KG1 (cell line): ENCODE measurements at regions not wholly inside any gene's neighbourhood (a gene's known extent, or its start where the extent isn't known, plus 50 kb on each side); places are given as distances from the start of the nearest gene placed in this dataset.
"Not testable (repeated sequence)": the region's sequence is repeated elsewhere in the genome, so short reads cannot be mapped to it uniquely, and the experiment has no call there.

ENCODE experiments used
- DNase-seq: peaks from one replicate; lab custom pipeline; 2025; lab: John Stamatoyannopoulos, UW

DNA sequence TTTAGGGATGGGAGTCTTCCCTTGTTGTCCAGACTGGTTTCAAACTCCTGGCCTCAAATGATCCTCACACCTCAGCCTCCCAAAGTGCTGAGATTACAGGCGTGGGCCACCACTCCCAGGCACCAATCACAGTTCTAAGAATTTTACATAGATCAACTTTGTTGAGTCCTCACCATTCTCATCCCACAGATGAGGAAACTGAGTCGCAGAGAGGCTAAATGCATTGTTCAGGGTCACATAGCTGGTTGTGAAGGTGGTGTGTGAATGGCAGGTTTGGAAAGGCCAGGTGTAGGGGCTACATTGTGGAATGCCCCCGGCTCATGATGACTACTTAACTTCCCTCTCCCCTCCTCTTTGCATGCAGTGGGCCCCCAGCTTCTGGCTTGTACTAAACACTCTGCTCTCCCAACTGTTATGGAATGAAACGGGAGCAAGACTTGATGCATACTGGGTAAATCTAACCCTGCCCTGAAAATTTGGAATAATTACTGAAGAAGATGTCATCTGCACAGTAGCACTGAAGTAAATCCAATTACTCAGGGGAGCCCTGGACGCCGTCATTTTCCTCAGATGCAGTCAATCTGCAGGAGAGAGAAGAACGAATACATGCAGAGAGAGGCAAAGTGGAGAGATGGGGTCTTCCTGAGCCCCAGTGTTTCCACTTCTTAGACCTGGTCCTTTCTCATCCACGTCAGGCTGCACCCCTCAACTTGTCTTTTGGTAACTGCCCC, 102.3 kb upstream of the ZNF217 start:
- no peak for DNase-seq

DNA sequence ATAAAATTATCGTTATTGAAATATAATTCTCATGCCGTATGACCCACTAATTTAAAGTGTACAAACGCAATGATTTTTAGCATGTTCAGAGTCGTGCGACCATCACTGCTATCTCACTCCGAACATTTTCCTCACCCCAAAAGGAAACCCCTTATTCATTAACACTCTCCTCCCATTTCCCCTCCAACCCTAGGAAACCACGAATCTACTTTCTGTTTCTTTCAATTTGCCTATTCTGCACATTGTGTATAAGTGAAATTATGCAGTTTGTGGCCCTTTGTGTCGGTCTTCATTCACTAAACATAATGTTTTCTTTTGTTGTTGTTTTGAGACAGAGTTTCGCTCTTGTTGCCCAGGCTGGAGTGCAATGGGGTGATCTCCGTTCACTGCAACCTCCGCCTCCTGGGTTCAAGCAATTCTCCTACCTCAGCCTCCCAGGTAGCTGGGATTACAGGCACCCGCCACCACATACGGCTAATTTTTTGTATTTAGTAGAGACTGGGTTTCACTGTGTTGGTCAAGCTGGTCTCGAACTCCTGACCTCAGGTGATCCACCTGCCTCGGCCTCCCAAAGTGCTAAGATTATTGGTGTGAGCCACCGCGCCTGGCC, 99.7 kb upstream of the ZNF217 start:
- DNase-seq: no peak

DNA sequence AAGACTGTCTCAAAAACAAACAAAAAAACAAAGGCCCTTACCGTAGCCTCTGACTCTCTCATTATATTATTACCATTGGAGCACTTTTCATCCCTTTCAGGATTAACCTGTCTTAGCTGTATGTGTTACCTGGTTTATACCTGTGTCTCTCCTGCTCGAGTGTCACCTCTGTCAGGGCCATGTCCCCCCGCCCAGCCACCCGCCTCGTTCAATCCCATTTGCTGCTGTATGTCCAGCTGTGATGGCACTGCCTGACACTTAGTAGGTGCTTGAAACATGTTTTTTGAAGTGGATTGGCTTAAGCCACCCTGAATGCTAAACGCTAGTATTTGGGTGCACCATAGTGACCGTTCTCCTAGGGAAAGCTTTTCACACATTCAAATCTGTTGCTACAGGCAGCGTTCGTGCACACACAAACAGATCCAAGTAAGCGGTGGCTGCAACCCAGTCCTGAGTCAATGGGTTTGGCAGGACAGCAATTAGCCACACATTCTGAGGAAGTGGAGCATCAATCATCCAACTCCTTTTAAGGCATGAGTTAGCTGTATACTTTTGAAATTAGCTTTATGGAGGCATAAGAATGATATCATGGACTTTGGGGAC, 98.9 kb upstream of the ZNF217 start:
- DNase-seq: no peak

DNA sequence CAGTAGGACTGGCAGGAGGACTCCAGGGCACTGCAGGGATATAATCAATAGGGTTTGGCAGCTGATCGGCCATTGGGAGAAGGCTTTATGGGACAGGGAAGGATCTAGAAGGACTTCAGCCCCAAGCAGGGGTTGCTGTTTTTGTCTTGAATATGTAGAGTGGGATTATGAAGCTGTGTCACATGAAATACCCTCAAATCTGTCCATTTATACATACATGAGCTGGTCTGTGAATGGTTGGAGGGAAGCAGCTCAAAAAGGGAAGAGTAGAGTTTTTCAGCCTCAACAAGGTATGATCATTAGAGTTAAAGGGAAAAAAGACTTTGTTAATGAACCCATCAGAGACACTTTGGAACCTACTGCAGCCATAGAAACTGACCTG, 98.2 kb upstream of the ZNF217 start:
- no peak for DNase-seq

DNA sequence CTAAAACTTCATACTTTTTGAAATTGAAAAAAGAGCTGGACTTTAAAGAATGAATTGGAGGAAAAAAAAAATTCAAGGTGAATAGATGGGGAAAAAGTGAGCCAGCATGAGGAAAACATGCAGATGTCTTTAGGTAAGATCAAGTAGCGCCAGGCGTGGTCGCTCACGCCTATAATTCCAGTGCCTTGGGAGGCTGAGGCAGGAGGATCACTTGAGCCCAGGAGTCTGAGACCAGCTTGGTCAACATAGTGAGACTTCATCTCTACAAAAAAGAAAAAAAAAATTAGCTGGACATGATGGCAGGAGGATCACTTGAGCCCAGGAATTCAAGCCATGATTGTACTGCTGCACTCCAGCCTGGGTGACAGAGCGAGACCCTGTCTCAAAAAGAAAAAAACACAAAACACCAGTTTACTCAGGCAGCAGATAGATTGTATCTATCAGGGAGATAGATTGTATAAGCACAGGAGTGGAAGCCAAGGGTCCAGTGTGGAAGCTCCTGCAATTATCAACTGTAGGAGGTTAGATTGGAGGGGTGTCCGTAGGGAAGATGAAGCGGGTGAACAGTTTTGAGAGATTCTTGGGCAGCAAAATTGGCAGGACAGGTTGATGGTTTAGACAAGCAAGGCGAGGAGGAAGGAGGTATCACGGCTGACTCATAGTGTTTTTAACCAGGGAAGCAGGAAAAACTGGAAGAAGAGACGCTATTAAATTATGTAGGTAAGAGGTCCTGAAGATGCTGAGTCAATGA, 97.6 kb upstream of the ZNF217 start:
- no peak for DNase-seq

DNA sequence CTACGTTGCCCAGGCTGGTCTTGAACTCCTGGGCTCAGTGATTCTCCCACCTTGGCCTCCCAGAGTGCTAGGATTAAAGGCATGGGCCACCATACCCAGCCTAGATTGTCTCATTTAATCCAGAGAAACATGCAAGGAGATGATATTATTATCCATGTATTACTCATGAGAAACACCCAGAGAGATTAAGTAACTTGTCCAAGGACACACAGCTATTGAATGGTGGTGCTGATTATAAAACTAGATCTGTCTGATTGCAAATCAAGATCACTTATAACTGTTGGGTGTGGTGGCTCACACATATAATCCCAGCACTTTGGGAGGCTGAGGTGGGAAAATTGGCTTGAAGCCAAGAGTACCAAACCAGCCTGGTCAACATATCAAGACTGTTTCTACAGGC, 94.4 kb upstream of the ZNF217 start:
- no peak for DNase-seq

DNA sequence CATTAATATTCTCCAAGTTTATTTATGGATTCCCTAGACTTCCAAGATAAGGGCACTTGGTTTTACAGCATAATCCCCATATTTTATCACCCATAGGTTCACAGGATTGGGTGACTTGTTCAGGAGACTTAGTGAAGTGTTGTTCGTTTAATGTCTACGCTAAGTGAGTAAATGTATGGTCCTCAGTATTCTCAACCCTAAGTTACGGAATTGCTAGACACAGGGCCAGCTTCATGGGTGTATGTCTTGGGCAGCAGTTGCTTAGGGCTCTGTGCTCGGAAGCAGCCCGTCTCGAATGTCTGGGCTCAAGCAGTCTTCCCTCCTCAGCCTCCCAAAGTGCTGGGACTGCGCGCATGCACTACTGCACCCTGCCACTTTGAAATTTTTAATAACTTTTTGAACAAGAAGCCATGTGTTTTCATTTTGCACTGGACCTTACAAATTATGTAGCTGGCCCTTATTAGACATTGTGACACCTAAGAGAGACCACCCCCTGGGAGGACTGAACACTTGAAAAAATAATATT, 91.5 kb upstream of the ZNF217 start:
- DNase-seq: no peak

DNA sequence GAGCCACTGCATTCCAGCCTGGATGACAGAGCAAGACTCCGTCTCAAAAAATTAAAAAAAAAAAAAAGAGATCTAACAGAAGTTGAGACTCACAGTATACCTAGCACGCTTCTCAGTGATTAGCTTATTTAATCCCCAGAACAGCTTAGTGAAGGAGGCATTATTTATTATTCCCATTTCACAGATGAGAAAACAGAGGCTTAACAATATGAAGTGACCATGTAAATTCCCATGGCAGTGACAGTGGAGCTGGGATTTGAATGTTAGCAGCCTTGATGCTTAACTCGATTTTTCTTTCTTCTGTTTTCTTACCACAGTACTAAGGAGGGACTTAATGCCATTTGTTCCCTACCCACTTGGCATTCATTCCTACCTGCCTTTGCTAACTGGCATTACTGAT, 89.9 kb upstream of the ZNF217 start:
- DNase-seq: no peak

DNA sequence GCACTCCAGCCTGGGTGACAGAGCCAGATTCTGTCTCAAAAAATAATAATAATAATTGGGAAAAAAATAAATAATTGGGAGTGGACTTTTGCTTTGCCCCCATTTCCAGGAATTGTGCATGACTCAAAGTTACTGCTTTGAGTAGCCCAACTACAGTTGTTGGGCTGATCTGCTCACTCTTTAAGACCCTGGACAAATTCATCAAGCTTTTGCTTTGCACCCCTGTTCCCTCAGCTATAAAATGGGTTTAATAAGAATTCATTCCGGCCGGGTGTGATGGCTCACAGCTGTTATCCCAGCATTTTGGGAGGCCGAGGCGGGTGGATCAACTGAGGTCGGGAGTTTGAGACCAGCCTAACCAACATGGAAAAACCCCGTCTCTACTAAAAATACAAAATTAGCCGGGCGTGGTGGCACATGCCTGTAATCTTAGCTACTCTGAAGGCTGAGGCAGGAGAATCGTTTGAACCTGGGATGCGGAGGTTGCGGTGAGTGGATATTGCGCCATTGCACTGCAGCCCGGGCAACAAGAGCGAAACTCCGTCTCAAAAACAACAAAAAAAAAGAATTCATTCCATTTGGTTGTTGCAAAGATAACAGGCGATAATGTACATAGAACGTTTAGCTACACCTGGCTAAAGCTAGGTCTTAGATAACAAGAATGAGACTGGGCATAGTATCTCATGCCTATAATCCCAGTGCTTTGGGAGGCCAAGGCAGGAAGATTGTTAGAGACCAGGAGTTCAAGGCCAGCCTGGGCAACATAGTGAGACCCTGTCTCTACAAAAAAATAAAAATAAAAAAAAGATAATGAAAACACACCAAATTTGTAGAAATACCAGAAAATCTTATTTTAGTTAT, 87.9 kb upstream of the ZNF217 start:
- DNase-seq: no peak

DNA sequence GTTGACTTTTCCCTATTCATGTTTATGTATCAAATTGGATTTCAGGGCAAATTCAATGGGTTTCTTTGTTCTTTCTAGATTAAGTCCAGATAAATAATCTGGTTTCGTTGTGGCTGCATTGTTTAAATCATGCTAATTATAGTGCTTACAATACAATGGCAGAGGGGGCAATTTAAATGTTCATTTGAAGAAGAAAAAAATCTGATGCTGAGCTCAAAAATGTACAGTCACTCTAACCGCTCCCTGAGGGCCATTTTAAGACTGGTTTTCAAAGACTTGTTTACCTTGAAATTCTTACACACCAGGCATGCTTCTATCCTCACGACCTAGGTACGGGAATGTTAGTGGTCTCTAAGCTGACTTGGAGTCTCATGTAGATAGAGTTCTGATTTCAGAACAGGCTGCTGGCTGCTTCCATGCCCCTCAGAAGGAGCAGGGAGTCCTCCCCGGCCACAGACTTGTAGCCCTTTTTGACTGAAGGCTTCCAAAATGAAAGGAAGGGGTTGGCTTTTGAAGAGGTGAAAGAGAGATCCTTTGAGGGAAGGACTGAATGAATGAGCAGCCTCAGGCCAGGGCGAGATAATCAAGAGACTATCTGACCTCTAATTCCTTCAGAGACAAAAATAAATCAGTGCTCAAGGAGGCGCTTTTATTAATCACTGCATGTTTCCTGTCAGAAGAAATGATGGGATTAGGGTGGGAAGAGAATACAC, 86.1 kb upstream of the ZNF217 start:
- DNase-seq: no peak

DNA sequence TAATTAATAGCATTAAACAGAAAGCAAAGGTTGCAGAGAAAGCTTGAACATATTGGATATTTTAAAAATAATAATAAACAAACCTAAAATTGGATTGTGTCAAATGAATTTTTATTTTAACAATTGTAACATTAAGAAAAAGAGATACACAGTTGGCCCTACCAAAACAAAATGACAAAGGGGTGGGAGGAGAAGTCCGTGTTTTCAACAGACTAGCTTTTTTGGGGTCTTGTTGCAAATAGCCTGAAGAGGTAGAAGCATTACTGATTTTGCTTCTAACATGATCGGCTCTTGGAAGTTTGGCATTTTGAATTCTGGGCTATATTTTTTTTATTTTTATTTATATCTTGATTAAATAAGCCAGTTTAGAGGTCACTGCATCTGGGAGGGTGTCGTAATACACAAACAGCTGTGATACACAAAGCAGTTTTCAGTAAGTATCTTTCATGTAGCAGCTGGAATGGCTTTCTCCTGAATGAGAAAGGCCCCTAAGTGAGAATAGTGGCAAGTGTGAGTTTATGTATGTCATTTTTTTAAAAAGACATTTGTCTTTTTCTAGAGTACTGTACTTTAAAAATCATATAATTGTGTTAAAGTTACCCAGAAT, 85.5 kb upstream of the ZNF217 start:
- no peak for DNase-seq

DNA sequence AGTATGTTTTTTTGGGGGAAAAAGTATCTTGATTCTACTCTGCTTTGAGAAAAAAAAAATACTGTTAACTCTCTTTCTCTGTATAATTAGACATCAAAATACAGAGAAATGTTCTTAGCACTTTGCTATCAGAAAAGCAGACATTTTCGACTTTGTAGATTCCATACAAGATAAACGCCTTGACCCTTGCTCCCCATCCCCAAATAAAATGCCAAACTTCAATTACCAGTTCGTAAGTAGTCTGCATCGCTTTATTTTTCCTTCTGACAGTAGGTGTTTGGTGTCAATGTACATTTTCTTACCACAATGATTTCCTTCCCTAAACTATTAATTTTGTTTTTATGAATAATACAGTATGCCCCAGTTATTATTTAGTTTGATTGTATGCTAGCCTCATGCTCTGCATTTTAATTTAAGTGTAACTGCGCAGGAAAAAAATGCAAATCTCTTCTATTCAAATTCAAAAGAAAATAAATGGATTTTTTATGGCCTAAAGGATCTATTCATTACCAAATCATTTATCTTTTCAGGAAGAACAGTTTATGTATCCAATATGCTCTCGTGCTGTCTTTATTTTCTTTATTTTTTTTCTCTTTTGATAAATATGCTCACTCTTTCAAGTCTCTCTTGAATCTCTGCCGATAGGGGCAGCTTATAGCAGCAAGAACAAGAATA, 84.8 kb upstream of the ZNF217 start:
- no peak for DNase-seq

DNA sequence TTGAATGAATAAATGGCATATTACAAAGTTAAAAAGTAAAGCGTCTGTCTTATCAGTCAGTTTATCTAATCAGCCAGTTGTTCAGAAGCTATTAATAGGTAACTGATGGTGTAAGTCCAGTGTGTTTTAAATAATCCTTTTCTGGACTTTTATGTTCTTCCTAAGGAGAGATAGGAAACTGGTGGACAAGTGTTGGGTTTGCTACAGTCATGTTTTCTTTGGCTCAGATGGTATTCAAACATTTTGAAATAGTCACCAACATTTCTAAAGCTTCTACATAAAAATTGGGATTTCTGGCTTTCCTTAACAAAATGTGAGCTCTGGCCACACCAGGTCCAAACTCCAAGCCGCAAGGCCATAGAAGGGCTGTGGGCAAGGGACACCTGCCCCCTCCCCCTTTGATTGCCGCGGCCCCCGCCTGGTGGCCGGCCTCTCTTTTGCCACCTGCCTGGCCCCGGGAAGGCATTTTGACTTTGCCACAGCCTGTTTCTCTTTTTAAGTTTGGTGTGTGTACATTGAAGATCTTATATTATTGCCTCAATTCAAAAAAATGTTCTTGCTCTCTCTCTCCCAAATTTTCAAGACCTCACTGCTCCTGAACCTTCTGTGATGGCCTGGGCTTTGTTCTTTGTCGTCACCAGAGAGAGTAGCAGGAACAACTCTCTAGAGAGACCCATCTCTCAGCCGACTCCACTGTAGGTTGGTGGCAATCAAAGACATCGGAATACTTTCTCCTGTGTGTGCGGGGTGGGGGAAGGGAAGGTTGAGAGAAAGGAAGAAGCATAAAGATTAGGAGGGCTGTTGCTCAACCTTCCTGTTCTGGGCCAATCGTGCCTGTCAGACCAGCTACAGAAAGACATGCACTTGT, 84.0 kb upstream of the ZNF217 start:
- DNase-seq: peak; percentile 52

DNA sequence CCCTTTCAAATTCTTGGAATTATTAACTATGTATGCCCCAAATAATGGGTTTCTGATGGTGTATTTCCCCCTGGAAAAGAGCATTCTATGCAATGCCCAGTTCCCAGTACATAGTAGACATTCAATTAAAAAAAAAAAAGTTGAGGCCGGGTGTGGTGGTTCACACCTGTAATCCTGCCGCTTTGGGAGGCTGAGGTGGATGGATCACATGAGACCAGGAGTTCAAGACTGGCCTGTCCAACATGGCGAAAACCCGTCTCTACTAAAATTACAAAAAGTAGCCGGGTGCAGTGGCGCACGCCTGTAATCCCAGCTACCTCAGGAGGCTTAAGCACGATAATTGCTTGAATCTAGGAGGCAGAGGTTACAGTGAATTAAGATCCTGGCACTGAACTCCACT, 83.3 kb upstream of the ZNF217 start:
- no peak for DNase-seq

DNA sequence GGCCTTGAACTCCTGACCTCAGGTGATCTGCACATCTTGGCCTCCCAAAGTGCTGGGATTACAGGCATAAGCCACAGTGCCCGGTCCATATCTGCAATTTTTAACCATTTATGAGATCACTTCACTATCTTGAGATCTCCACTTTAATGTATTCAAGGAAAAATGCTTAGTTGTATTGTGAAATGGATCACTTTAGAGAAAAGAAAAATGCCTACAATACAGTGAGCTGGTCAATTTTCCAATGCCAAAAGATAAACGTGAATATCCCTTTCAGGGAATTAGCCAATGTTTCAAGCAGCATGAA, 82.8 kb upstream of the ZNF217 start:
- DNase-seq: no peak

DNA sequence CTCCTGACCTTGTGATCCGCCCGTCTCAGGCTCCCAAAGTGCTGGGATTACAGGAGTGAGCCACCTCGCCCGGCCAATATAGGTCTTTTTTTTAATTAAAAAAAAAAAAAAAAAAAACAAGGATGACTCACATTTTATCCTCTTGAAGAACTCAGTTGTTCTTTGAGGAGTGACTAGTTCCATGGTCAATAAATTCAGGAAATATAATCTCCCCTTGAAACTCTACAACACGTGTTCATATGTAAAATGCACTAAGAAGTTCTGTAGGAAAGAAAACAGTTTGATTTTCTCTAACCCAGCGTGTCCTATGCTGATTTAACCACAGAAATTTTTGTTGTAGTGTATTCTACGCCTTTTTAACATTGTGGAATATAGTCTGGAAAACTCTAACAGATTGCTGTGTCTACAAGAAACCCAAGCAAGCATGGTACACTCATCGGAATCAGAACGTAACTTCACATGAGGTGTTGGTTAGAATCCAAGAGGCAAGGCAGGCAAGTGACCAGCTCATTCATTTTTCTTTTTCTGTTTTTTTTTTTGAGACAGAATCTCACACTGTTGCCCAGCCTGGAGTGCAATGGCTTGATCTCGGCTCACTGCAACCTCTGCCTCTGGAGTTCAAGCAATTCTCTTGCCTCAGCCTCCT, 79.0 kb upstream of the ZNF217 start:
- DNase-seq: no peak

DNA sequence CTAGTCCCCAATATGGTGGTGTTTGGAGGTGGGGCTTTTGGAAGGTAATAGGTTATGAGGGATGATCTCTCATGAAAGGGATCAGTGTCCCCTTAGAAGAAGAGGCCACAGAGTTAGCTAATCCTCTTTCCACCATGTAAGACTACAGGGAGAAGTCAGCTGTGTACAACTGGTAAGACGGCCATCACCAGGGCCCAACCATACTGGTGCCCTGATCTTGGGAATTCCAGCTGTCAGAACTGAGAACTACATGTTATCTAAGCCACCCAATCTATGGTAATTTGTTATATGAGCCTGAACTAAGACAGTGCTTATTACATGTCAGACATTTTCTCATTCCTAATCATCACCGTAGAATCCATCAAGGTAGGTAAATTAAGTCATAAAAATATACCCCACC, 77.7 kb upstream of the ZNF217 start:
- no peak for DNase-seq

DNA sequence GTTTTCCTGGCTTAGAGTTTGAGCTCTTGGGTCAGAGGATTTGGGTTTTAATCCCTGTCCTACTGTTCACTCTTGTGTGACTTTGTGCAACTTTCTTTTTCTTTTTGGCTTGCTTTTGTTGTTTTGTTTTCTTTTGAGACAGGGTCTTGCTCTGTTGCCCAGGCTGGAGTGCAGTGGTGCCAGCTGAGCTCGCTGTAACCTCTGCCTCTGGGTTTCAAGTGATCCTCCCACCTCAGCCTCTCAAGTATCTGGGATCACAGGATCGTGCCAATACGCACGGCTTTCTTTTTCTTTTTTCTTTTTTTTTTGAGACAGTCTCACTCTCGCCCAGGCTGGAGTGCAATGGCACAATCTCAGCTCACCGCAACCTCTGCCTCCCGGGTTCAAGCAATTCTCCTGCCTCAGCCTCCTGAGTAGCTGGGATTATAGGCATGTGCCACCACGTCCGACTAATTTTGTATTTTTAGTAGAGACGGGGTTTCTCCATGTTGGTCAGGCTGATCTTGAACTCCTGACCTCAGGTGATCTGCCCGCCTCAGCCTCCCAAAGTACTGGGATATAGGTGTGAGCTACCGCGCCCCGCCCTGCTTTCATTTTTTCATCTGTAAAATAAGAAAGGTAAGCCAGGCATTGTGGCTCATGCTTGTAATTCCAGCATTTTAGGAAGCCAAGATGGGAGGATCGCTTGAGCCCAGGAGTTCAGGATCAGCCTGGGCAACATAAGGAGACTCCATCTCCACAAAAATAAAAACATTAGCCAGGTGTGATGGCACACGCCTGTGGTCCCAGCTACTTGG, 76.1 kb upstream of the ZNF217 start:
- not testable (repeated sequence) for DNase-seq
